ENCODE measurements at regions not wholly inside any gene's neighbourhood (a gene's known extent, or its start where the extent isn't known, plus 50 kb on each side); places are given as distances from the start of the nearest gene placed in this dataset.

GRCh38 chr10:28811639-28812349 lies 134.5 kb downstream of the BAMBI start:
- no peak for DNase-seq (ENCODE audit: low read depth, low spot score)

DNA sequence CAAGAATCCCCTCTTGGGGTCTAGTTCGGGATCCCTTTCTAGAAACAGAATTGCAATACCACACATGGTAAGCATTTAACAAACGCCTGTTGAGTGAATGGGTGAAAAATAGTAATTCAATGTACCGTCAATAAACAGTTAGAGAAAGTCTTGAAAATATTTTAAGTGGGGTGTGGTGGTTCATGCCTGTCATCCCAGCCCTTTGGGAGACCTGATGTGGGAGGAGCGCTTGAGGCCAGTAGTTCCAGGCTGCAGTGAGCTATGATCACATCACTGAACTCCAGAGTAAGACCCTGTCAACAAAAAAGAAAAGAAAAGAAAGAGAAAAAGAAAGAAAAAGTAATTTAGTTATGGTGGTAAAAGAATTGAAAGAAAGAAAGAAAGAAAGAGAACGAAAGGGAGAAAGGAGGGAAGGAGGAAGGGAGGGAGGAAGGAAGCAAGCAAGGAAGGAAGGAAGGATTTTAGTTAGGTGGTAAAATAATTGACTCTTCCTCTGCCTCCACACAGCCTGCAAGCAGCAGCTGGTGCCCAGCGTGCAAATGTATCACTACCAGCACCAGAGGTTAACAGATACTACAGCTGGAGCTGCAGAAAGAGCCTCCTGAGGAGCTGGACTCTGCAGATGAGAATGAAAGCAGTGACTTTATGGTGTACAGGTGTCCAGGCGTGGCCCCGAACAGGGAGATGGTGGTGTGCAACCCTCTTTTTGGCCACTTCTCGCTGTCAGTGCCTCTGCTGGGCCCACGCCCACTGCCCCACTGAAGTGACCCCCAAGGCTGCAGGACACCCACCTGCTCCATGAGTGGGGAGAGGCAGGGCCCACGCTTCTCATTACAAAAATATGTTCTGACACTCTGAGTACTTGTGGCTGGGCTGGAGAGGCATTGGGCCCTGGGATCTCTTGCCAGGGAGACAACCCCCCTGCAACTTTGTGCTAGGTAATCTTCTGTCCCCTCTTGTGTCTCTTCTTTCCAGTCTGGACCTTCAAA lies 135.4 kb downstream of the BAMBI start:
- no peak for DNase-seq (ENCODE audit: low read depth, low spot score)

DNA sequence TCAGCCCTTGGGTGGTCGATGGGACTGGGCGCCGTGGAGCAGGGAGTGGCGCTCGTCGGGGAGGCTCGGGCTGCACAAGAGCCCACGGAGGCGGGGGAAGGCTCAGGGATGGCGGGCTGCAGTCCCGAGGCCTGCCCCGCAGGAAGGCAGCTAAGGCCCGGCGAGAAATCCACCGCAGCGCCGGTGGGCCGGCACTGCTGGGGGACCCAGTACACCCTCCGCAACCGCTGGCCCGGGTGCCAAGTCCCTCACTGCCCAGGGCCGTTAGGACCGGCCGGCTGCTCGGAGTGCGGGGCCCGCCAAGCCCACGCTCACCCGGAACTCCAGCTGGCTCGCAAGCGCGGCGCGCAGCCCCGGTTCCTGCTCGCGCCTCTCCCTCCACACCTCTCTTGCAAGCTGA lies 138.4 kb downstream of the BAMBI start:
- DNase-seq (ENCODE audit: low read depth, low spot score): no peak

GRCh38 chr10:28822719-28823464 lies 145.6 kb downstream of the BAMBI start:
- no peak for DNase-seq (ENCODE audit: low read depth, low spot score)

DNA sequence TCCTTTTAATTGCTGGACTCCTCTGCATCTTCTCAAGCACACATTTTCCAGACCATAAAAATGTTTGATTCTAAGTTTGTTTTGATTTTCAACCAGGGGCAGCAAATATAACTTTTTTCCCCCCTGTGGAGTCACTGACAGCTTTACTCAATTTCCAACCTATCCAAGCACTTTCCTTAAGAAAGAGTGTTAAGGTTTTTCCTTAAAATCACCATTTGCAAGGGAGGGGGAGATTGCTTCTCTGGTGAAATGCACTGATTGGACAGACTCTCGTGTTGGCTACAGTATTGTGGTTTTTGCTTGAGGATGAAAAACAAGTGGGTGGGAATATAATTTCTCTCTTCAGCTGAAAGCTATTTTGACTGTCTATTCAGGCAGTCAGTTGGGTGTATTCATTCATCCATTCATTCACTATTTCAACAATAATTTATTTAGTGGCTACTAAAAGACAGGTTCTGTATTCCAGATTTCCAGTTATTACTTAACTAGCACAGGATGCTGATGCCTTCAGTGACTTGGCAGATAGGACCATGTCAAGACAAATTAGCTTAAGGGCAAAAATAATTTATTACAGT lies 146.3 kb downstream of the BAMBI start:
- DNase-seq (ENCODE audit: low read depth, low spot score): no peak

DNA sequence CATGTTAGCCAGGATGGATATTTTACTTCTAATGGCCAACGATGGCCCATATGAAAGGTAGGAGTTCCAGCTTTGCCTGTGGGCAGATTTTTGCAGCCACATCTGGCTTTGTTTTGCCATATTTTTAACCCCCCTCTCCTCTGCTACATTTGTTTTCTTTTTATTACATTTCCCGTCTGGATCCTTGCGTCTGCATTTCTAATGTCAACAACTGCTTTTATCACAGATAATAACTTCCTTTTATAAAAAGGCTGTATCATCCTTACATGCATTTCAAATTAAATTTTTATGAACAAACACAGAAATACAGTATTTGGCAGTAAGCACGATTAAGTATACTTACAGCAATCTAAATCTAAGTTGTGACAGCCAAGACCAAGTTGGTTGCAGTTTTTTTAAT lies 156.0 kb downstream of the BAMBI start:
- no peak for DNase-seq (ENCODE audit: low read depth, low spot score)

- DNase-seq (ENCODE audit: low read depth, low spot score): no peak
These were observed 159.1 kb downstream of the BAMBI start for GRCh38 chr10:28836435-28836743.

- no peak for DNase-seq (ENCODE audit: low read depth, low spot score)
These were observed 160.5 kb downstream of the BAMBI start for GRCh38 chr10:28837613-28838390.

GRCh38 chr10:28838908-28839307 lies 161.6 kb downstream of the BAMBI start:
- DNase-seq (ENCODE audit: low read depth, low spot score): no peak

DNA sequence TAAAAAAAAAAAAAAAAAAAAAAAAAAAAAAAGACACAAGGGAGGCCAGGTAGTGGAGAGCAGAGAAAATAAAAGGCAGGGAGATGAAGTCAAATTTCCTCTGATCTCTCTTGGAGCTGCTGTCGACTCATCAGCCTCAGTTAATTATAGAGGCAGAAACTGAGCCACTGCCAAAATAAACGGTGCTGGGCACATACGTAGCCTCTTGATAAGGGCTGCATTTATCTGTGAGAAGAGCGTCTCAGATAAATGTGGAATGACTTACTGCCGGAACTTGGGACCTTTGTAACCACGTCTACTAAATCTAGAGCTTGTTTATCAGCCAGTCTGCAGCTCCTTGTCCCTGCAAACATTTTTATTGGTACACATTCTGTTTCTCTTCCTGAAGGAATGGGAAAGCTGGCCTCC lies 162.3 kb downstream of the BAMBI start:
- no peak for DNase-seq (ENCODE audit: low read depth, low spot score)

DNA sequence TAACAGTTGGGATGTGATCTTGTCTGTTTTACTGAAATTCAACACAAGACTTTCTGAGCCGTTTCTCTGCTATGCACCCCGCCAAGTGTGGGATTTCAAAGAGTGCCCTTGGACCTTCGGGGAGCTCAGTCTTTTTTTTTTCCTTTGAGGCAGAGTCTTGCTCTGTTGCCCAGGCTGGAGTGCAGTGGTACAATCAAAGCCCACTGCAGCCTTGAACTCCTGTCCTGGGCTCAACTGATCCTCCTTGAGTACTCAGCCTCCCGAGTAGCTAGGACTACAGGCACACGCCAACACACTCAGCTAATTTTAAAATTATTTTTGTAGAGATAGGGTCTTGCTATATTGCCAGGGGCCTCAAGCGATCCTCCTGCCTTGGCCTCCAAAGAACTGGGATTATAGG lies 162.9 kb downstream of the BAMBI start:
- no peak for DNase-seq (ENCODE audit: low read depth, low spot score)

- DNase-seq (ENCODE audit: low read depth, low spot score): no peak
These were observed 163.7 kb downstream of the BAMBI start for GRCh38 chr10:28840971-28841370.

DNA sequence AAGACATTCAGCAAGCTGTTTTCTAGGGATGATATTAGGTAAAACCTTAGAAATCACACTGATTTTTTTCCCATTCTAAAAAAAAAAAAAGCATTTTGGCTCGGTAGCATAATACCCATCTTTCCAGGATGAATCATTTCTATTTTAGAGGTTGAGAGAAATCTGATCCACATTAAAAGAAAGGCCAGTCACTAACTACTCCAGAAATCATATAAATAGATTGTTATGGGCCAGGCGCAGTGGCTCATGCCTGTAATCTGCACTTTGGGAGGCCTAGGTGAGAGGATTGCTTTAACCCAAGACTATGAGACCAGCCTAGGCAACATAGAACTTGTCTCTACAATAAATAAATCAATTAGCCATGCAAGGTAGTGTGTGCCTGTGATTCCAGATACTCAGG lies 164.3 kb downstream of the BAMBI start:
- no peak for DNase-seq (ENCODE audit: low read depth, low spot score)

DNA sequence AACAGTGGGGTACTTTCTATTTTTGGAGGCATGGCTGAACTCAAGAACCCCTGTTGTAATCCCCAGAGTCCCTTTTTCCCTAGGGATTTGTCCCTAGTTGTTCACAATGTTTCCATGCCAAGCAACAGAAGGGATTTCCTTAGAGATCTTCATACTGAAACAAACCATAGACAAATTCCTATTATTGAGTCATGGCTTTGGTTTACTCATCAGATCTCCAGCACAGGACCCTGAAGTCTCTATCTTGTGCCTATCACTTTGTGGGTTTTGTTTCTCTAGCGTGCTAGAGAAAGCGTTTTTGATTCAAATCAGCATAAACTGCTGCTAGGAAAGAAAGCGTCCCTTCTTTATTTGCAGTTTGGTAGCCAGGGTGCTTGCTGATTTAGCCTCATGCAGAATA lies 165.0 kb downstream of the BAMBI start:
- DNase-seq (ENCODE audit: low read depth, low spot score): no peak

DNA sequence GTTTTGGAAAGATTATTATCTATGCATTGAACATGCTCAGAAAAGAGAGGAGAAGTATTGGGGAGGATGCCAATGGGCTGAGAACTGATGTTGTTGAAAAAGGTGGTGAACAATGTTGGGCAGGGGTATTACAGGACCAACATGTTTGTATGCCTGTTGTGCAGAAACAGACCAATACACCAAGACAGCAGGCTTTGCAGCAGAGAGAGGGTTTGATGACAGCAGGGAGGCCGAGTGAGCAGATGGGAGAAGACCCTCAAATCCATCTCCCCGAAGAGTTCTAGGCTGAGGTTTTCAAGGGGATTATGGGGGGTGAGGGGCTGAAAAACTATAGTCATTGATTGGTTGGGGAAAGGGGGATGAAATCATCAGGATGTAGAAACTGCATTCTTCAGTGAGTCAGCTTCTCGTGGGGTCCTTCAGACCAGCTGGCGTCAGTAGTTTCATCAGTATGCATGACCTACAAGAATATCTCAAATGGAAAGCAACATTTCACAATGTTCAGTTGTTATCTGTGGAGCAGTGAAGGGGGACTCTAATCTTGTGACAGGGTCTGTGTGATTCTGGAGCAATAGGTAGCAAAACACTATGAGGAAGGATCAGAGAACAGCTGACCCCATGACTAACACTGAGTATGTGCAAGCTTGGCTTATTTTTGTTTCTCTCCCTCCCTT lies 167.8 kb downstream of the BAMBI start:
- no peak for DNase-seq (ENCODE audit: low read depth, low spot score)

GRCh38 chr10:28849309-28849708 lies 172.0 kb downstream of the BAMBI start:
- DNase-seq (ENCODE audit: low read depth, low spot score): no peak

GRCh38 chr10:28849821-28850220 lies 172.5 kb downstream of the BAMBI start:
- no peak for DNase-seq (ENCODE audit: low read depth, low spot score)

GRCh38 chr10:28850784-28851183 lies 173.5 kb downstream of the BAMBI start:
- no peak for DNase-seq (ENCODE audit: low read depth, low spot score)

GRCh38 chr10:28853195-28853594 lies 175.9 kb downstream of the BAMBI start:
- DNase-seq (ENCODE audit: low read depth, low spot score): no peak

DNA sequence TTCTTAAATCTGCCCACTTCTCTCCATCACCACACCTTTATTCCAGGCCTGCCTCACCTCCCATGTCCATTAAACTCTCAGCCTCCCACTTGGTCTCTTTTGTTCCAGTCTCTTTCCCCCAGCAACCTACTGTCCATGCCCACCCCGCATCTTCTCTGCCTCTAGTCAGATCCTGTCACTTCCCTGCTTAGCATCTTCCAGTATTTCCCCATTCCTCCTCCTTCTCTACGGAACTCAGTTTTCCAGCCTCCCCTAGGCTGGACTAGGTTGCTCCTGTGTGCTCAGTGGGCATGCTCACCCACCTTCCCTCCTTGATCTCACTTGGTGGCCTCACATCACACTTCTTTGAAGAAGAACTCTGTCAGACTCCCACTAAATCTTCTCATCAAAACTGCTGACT lies 179.8 kb downstream of the BAMBI start:
- no peak for DNase-seq (ENCODE audit: low read depth, low spot score)

DNA sequence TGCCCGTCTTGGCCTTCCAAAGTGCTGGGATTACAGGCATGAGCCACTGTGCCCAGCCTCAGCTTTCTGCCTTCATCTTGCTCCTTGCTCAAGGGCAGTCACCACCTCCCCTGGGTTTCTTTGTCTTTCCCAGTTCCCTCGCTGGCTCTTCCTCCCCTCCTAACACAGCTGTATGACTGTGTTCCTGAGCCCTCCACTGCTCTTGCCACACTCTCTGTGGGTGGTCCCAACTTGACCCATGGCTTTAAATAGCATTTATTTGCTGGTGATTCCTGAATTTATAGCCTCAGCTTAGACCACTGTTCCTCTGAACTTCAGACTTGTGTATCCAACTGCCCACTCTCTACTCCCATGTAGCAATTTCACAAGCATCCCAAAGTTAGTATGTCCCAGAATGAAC lies 181.3 kb downstream of the BAMBI start:
- DNase-seq (ENCODE audit: low read depth, low spot score): no peak
